ENCODE measurements at regions not wholly inside any gene's neighbourhood (a gene's known extent, or its start where the extent isn't known, plus 50 kb on each side); places are given as distances from the start of the nearest gene placed in this dataset.

GRCh38 chr9:16044579-16044881 is 491.7 kb downstream of the CCDC171 start:
- H3K27me3 Mint-ChIP-seq (ENCODE audit: unreplicated experiment) = peaks cover 2% of the 10 kb centered on the region
- H3K4me3 Mint-ChIP-seq (ENCODE audit: unreplicated experiment) = no peak overlapping the region
- no peaks in the 10 kb centered on the region for H3K9me3 Mint-ChIP-seq (ENCODE audit: unreplicated experiment)
- no peaks in the 10 kb centered on the region for H3K4me1 Mint-ChIP-seq (ENCODE audit: unreplicated experiment)
- no peak for DNase-seq (ENCODE audit: low spot score)
- H3K36me3 Mint-ChIP-seq (ENCODE audit: low read depth, unreplicated experiment) = no peaks in the 10 kb centered on the region
- TF ChIP-seq CTCF (IDR thresholded peaks at IDR 0.05; ENCODE audit: unreplicated experiment) = no peak
- H3K27ac Mint-ChIP-seq (ENCODE audit: unreplicated experiment) = no peak overlapping the region

- Mint-ChIP-seq H3K4me1 (ENCODE audit: unreplicated experiment) (no peaks in the 10 kb centered on the region), H3K36me3 (ENCODE audit: low read depth, unreplicated experiment) (no peaks in the 10 kb centered on the region), H3K27me3 (ENCODE audit: unreplicated experiment) (peaks cover 2% of the 10 kb centered on the region), H3K27ac (ENCODE audit: unreplicated experiment) (no peak overlapping the region), H3K9me3 (ENCODE audit: unreplicated experiment) (no peaks in the 10 kb centered on the region), H3K4me3 (ENCODE audit: unreplicated experiment) (no peak overlapping the region)
- no peak for TF ChIP-seq CTCF (IDR thresholded peaks at IDR 0.05; ENCODE audit: unreplicated experiment)
- DNase-seq (ENCODE audit: low spot score) = no peak
Observed at GRCh38 chr9:16045651-16046280, 492.9 kb downstream of the CCDC171 start.

- H3K27ac Mint-ChIP-seq (ENCODE audit: unreplicated experiment) = no peak overlapping the region
- no peak overlapping the region for H3K4me3 Mint-ChIP-seq (ENCODE audit: unreplicated experiment)
- DNase-seq (ENCODE audit: low spot score) = no peak
- no peaks in the 10 kb centered on the region for H3K36me3 Mint-ChIP-seq (ENCODE audit: low read depth, unreplicated experiment)
- no peaks in the 10 kb centered on the region for H3K9me3 Mint-ChIP-seq (ENCODE audit: unreplicated experiment)
- no peaks in the 10 kb centered on the region for H3K4me1 Mint-ChIP-seq (ENCODE audit: unreplicated experiment)
- no peak for TF ChIP-seq CTCF (IDR thresholded peaks at IDR 0.05; ENCODE audit: unreplicated experiment)
- H3K27me3 Mint-ChIP-seq (ENCODE audit: unreplicated experiment) = peaks cover 2% of the 10 kb centered on the region
Observed at GRCh38 chr9:16046713-16047112, 493.9 kb downstream of the CCDC171 start.

GRCh38 chr9:16048129-16048528 is 495.3 kb downstream of the CCDC171 start:
- Mint-ChIP-seq H3K4me1 (ENCODE audit: unreplicated experiment) (no peaks in the 10 kb centered on the region), H3K27ac (ENCODE audit: unreplicated experiment) (no peak overlapping the region), H3K27me3 (ENCODE audit: unreplicated experiment) (peaks cover 2% of the 10 kb centered on the region), H3K9me3 (ENCODE audit: unreplicated experiment) (no peaks in the 10 kb centered on the region), H3K36me3 (ENCODE audit: low read depth, unreplicated experiment) (peaks cover 4% of the 10 kb centered on the region), H3K4me3 (ENCODE audit: unreplicated experiment) (no peak overlapping the region)
- DNase-seq (ENCODE audit: low spot score) = no peak
- no peak for TF ChIP-seq CTCF (IDR thresholded peaks at IDR 0.05; ENCODE audit: unreplicated experiment)

GRCh38 chr9:16052146-16052545 is 499.3 kb downstream of the CCDC171 start:
- Mint-ChIP-seq H3K27me3 (ENCODE audit: unreplicated experiment) (no peaks in the 10 kb centered on the region), H3K27ac (ENCODE audit: unreplicated experiment) (no peak overlapping the region), H3K9me3 (ENCODE audit: unreplicated experiment) (no peaks in the 10 kb centered on the region), H3K36me3 (ENCODE audit: low read depth, unreplicated experiment) (peaks cover 4% of the 10 kb centered on the region), H3K4me1 (ENCODE audit: unreplicated experiment) (peaks cover 3% of the 10 kb centered on the region), H3K4me3 (ENCODE audit: unreplicated experiment) (no peak overlapping the region)
- no peak for DNase-seq (ENCODE audit: low spot score)
- no peak for TF ChIP-seq CTCF (IDR thresholded peaks at IDR 0.05; ENCODE audit: unreplicated experiment)

All from endothelial cell (in vitro differentiated cells).